GM12872 (cell line): ENCODE measurements at regions not wholly inside any gene's neighbourhood (a gene's known extent, or its start where the extent isn't known, plus 50 kb on each side); places are given as distances from the start of the nearest gene placed in this dataset.
A peak's percentile ranks its signal among the peaks of the same experiment; 100 is the strongest.

Source experiments
- TF ChIP-seq, protein P1 (sequence below): IDR thresholded peaks from 3 replicates; pipeline ENCODE4 v1.5.1; 2011; ENCODE audit warnings: low read depth, mild to moderate bottlenecking, low read length, moderate library complexity; ENCODE audit not compliant: insufficient read depth

DNA sequence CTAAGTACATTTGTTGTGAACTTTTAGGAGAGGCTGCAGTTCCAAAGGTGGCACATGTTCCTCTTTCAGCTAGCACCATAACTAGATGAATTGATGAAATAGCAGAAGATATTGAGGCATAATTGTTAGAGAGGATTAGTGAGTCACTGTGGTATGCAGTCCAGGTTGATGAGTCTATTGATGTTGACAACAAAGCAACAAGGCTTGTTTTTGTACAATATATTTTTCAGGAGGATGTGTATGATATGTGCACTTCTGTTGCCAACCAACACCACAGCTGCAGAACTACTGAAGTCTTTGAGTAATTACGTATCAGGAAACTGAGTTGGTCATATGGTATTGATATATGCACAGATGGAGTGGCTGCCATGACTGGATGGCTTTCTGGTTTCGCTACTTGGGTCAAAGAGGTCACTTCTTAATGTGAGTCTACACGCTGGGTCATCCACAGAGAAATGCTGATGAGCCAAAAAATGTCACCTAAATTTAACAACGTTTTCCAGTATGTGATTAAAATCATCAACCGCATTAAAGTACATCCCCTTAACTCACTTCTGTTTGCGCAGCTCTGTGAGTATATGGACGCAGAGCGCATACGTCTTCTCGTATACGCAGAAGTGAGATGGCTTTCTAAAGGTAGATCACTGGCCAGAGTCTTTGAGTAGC, 261.3 kb upstream of the ANO5 start:
- TF ChIP-seq, protein P1, sequence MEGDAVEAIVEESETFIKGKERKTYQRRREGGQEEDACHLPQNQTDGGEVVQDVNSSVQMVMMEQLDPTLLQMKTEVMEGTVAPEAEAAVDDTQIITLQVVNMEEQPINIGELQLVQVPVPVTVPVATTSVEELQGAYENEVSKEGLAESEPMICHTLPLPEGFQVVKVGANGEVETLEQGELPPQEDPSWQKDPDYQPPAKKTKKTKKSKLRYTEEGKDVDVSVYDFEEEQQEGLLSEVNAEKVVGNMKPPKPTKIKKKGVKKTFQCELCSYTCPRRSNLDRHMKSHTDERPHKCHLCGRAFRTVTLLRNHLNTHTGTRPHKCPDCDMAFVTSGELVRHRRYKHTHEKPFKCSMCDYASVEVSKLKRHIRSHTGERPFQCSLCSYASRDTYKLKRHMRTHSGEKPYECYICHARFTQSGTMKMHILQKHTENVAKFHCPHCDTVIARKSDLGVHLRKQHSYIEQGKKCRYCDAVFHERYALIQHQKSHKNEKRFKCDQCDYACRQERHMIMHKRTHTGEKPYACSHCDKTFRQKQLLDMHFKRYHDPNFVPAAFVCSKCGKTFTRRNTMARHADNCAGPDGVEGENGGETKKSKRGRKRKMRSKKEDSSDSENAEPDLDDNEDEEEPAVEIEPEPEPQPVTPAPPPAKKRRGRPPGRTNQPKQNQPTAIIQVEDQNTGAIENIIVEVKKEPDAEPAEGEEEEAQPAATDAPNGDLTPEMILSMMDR = no peak

DNA sequence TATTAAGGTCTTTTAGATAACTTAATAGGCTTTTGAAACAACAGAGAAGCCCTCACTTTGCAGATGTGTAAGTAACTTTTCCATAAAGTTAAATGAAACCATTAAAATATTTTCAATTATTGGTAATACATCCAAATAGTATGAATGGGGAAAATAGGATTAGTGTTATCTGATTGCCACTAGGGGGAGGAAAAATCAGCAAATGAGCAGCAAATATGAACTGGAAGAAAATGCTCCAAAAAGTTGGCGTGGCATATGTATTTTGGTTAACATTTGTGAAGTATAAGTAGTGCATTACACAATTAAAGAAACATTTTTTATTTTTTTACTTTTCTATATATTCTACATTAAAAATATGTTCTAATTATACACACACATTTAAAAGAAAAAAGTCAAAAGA, 259.8 kb upstream of the ANO5 start:
- TF ChIP-seq, protein P1 = peak; percentile 37

DNA sequence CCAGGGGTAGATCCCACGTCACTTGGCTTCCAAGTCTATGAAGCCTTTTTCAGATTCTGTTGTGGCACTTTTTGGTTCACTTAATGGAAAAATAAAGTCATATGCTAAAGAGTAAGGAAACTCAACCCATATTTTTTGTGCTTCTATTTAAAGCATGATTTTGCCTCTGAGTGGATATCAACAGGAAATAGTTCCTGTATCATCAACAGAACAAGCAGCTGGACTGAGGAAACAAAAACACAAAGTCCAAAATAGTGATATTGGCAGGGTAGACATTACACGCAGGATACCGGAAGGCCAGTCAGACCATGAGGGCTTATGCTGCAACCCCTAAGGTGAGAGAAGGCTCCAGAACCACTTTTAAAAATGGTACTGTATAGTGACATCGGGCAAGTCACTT, 248.3 kb upstream of the ANO5 start:
- TF ChIP-seq, protein P1 = no peak

DNA sequence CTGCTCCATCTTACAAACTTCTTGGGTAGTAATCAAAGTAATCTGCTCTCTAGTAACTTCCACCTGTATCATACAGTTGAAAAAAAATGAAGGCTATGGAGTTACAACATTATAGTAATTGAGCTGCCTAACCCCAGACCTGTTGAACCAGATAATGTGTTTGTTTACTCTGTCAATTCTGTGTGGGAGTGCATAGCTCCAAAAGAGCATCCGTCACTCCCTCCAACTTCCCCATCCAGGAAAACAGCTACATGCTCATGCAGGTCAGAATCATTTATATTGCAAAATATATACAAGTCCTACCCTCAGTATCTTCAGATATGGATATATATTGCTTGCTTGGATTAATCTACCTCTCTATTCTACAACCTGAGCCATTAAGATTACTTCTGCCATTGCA, 244.0 kb upstream of the ANO5 start:
- TF ChIP-seq, protein P1 = no peak

DNA sequence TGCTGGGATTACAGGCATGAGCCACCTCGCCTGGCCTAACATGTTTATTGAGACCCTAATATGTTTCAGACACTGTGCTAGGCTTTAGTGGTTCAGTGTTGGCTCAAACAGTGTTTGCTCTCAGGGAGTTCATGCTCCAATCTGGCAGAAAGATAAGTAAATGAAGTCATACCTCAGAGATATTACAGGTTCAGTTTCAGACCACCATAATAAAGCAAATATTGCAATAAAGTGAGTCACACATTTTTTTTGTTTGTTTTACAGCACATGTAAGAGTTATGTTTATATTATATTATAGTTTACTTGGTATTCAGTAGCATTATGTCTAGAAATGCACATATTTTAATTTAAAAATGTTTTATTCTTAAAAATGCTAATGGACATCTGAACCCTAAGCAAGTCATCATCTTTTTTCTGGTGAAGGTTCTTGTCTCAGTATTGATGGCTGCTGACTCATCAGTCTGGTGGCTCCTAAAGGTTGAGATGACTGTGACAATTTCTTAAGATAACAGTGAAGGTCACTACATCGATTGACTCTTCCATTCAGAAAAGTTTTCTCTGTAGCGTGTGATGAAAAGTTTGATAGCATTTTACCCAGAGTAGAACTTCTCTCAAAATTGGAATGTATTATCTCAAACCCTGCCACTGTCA, 243.0 kb upstream of the ANO5 start:
- TF ChIP-seq, protein P1 = no peak

DNA sequence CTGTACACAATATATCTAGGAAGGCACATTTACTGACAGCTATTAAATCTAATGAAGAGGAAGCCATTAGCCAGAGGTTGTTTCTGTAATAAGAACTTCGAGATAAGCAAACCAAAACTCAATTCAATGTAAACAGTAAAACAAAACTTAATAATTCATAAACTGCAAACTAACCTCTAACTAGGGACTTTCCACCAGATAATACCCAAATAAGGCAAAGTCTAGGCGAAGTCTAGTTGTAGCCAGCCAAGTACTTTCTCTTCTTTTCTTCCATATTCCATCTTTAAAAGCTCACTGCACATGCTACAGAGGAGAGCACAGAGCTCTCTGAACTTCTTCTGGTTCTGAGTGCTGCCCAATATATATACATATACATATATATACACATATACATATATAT, 229.9 kb upstream of the ANO5 start:
- TF ChIP-seq, protein P1 = no peak

DNA sequence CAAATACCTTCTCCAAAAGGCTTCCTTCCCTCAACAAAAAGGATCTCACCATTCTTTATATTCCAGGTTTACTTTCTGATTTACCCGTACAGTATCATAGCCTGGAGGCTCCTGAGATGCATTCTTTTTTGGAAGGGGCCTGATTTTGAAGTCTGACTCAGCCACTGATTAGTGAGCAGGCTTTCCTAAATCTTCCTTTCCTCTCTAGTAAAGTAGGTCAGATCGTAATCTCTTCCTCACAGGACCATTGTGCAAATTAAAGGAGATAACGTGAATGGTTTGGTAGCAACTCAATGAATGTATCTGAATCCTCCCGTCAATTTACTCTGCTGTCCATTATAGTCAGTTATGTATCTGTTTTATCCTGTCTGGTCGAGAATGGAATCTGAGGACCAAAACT, 227.7 kb upstream of the ANO5 start:
- TF ChIP-seq, protein P1 = no peak
